Brain microvascular endothelial cell (primary cell): ENCODE measurements at regions not wholly inside any gene's neighbourhood (a gene's known extent, or its start where the extent isn't known, plus 50 kb on each side); places are given as distances from the start of the nearest gene placed in this dataset.

Source experiments
- DNase-seq: peaks from one replicate; pipeline ENCODE4 v3.0.0-alpha.2; 2020
- H3K27ac ChIP-seq: fragments of 250-450 bp; sonication (Bioruptor Pico); 2 replicates; pipeline ENCODE4 v1.5.1; 2020; ENCODE audit warnings: mild to moderate bottlenecking, moderate library complexity
- H3K27me3 ChIP-seq: fragments of 250-450 bp; sonication (Bioruptor Pico); replicated peaks from 2 replicates; pipeline ENCODE4 v1.5.1; 2020; ENCODE audit warnings: mild to moderate bottlenecking
- H3K36me3 ChIP-seq: fragments of 250-450 bp; sonication (Bioruptor Pico); replicated peaks from 2 replicates; pipeline ENCODE4 v1.5.1; 2020; ENCODE audit warnings: mild to moderate bottlenecking
- H3K4me3 ChIP-seq: 2 replicates; pipeline ENCODE4 v1.5.1; 2011; ENCODE audit warnings: low read depth, mild to moderate bottlenecking, control low read depth, low read length, moderate library complexity
- in situ Hi-C: cut with HindIII; loops from 2 replicates; pipeline ENCODE4 v1.10.0; 2017; ENCODE audit warnings: low sequenced_read_pairs, low pct_ligation_motif_present
- TF ChIP-seq, protein P1 (sequence below): IDR thresholded peaks from 2 replicates; pipeline ENCODE4 v1.5.1; 2011; ENCODE audit warnings: low read depth, mild to moderate bottlenecking, moderate library complexity, low read length, control low read depth, inconsistent platforms; ENCODE audit errors: missing control alignments

DNA sequence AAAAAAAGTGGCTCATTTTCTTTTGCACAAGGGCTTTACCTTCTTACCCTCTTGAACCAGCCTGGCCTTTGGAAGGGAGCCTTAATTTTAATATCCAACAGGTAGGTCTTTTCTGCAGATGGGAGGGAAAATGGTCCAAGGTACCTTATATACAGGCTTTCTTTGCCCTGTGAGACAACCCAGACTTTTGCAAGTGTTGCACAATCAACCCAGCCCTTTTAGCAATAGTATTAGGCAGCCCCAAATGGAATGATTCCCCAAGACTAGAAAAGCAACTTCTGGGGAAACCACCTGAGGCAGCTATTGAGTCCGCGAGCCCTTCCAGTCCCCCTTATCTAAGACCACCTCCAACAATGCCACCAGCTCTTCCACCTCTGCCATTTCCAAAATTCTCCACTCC, 1138.3 kb downstream of the XPNPEP1 start:
- DNase-seq: no peak
- no peak overlapping the region for H3K27ac ChIP-seq
- H3K36me3 ChIP-seq: no peaks in the 10 kb centered on the region
- in situ Hi-C loops: no loop called here
- TF ChIP-seq, protein P1, sequence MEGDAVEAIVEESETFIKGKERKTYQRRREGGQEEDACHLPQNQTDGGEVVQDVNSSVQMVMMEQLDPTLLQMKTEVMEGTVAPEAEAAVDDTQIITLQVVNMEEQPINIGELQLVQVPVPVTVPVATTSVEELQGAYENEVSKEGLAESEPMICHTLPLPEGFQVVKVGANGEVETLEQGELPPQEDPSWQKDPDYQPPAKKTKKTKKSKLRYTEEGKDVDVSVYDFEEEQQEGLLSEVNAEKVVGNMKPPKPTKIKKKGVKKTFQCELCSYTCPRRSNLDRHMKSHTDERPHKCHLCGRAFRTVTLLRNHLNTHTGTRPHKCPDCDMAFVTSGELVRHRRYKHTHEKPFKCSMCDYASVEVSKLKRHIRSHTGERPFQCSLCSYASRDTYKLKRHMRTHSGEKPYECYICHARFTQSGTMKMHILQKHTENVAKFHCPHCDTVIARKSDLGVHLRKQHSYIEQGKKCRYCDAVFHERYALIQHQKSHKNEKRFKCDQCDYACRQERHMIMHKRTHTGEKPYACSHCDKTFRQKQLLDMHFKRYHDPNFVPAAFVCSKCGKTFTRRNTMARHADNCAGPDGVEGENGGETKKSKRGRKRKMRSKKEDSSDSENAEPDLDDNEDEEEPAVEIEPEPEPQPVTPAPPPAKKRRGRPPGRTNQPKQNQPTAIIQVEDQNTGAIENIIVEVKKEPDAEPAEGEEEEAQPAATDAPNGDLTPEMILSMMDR: no peak
- no peaks in the 10 kb centered on the region for H3K27me3 ChIP-seq
- H3K4me3 ChIP-seq: no peak overlapping the region

DNA sequence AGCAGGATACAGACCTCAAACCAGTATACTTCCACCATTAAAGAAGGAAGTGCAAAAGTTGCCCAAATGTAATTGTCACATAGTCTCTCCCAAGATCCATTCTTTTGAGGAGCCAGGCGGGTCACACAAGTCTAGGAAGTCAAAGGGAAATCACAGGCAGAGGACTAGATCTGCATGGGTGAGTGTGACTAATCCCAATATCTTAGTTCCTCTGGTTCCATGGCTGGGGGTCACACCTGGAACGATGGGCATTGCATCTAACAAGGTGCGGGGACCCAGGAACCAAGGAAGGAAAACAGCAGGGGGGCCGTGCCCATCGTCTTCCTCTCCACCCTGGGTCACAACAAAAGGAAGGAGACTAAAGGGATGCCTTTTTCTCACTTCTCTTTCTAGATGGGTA, 1138.8 kb downstream of the XPNPEP1 start:
- DNase-seq: no peak
- H3K27me3 ChIP-seq: no peaks in the 10 kb centered on the region
- no peaks in the 10 kb centered on the region for H3K36me3 ChIP-seq
- no peak overlapping the region for H3K27ac ChIP-seq
- H3K4me3 ChIP-seq: no peak overlapping the region
- TF ChIP-seq, protein P1: no peak
- in situ Hi-C loops: no loop called here

DNA sequence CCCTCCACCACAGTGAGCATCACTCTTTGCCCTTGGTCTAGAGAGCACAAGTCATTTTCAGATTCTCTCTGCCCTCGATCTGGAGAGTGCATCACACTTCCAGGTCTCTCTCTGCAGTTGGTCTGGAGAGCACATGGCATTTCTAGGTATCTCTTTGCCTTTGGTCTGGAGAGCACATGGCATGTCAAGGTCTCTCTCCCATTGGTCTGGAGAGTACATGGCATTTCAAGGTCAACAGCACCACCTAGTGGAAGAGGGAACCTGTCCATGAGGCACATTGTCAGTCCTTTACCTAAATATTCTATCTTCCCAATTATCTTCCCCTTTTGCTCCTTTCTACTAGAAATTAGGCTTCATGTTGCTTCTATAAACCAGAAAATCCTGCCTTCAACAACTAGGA, 1139.4 kb downstream of the XPNPEP1 start:
- H3K4me3 ChIP-seq: no peak overlapping the region
- in situ Hi-C loops: no loop called here
- H3K36me3 ChIP-seq: no peaks in the 10 kb centered on the region
- H3K27me3 ChIP-seq: no peaks in the 10 kb centered on the region
- TF ChIP-seq, protein P1: peak; percentile 68
- peak; percentile 0 for DNase-seq
- no peak overlapping the region for H3K27ac ChIP-seq

DNA sequence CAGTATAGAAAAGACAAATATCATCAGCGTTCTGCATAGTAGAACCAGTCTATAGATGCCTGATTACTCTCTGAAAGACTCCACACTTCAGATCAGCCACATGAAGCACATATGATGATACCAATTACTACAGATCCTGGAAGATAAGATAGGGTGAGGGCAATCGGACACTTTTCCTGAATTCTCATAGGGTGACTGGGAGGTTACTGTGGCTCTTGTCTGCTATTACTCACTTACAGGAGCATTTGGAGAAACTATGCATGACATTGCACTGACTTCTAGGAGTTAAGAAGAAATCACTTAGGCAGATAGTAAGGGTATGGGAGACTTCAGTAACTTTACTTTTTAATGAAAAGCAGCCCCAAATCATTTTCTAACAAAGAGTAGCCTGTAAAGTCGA, 1140.9 kb downstream of the XPNPEP1 start:
- TF ChIP-seq, protein P1: no peak
- in situ Hi-C loops: no loop called here
- no peak overlapping the region for H3K27ac ChIP-seq
- H3K4me3 ChIP-seq: no peak overlapping the region
- no peaks in the 10 kb centered on the region for H3K36me3 ChIP-seq
- H3K27me3 ChIP-seq: no peaks in the 10 kb centered on the region
- no peak for DNase-seq

DNA sequence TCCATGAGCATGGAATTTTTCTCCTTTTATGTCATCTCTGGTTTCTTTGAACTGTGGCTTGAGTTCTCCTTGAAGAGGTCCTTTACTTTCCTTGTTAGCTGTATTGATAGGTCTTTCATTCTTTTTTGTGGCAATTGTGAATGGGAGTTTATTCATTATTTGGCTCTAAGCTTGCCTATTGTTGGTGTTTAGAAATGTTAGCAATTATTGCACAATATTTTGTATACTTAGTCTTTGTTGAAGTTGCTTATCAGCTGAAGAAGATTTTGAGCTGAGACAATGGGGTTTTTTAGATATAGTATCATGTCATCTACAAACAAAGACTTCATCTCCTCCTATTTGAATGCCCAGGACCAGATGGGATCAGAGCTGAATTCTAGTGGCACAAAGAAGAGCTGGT, 1143.8 kb downstream of the XPNPEP1 start:
- Histone ChIP-seq H3K4me3 (no peak overlapping the region), H3K27me3 (no peaks in the 10 kb centered on the region), H3K36me3 (no peaks in the 10 kb centered on the region), H3K27ac (no peak overlapping the region)
- DNase-seq: no peak
- in situ Hi-C loops: no loop called here
- TF ChIP-seq, protein P1: no peak

DNA sequence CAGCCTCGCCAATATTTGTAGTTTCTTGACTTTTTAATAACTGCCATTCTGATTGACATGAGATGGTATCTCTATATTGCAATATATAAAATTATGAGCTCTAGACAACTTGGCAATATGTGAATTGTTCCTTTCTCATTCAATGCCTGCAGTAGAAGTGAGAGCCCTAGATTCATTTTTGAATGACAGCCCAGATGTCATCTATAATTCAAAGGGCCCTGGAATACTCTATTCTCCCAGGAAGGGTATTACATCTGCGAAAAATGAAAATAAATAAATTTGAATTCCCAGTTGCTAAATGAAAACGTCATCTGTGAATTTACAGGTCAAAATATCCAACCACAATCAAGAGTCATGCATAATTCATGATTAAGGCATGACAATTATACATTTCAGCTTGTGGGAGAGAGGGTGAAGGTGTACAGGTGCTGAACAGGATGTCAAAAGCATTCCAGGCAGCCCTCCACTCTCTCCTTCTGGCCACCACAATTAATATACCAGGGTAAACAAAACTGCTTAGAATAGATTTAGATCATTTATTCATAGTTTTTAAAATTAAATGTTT, 1147.3 kb downstream of the XPNPEP1 start:
- no peak for DNase-seq
- H3K27me3 ChIP-seq: no peaks in the 10 kb centered on the region
- in situ Hi-C loops: no loop called here
- TF ChIP-seq, protein P1: no peak
- no peak overlapping the region for H3K27ac ChIP-seq
- no peaks in the 10 kb centered on the region for H3K36me3 ChIP-seq
- H3K4me3 ChIP-seq: no peak overlapping the region
